SKM-1 treated with dmso at 0.1 percent for 144 hours (cell line): ENCODE measurements at regions not wholly inside any gene's neighbourhood (a gene's known extent, or its start where the extent isn't known, plus 50 kb on each side); places are given as distances from the start of the nearest gene placed in this dataset.

ENCODE experiments used
- DNase-seq: peaks from one replicate; lab custom pipeline; 2025; ENCODE audit not compliant: unreplicated experiment; lab: John Stamatoyannopoulos, UW

DNA sequence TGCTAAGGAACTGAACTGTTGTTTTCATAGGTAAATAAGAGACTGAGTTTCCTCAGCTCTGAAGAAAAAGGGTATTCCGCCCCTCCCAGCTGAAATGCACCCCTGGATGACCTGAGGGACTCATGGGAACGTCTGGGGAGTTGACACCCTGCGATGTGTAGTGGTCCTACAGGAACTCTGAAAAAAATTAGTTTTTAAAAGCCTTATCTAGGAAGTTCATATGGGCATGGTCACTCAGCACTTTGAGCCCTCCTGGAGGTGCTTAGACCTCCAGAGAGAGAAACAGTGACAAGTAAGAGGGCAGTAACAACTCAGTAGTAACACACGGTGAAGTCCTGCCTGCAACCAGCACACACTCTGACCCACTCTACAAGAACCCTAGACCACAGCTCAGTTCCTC, 91.2 kb upstream of the CNOT2 start:
- DNase-seq, result no peak

DNA sequence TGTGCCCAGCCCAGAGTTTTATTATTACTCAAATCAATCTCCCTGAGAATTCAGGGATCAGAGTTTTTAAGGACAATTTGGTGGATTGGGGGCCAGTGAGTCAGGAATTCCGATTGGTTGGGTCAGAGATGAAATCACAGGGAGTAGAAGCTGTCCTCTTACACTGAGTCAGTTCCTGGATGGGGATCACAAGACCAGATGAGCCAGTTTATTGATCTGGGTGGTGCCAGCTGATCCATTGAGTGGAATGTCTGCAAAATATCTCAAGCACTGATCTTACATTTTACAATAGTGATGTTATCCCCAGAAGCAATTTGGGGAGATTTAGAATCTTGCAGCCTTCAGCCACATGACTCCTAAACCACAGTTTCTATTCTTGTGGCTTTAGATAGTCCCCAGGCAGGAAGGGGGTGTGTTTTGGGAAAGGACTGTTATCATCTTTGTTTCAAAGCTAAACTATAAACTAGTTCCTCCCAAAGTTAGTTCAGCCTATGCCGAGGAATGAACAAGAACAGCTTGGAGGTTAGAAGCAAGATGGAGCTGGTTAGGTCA, 89.1 kb upstream of the CNOT2 start:
- DNase-seq, result no peak

- no peak for DNase-seq
Measured at GRCh38 chr12:70154960-70155589, 88.2 kb upstream of the CNOT2 start.

DNA sequence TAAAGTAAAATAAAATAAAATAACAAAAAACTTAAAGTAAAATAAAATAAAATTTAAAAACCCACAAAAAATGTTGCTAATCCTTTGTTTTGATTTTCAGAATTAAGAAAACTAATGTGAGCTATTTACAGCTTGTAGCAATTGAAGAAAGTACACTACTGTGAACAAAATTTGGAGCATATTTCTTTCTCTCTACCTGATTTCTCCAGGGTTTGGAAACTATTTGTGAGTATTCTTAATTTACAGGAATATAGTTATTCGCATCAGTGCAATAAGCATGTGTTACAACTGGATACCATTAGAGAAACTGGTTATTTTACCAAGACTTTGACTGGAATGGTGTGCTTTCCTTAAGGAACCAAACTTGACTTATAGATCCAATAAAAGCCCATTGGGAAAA, 86.1 kb upstream of the CNOT2 start:
- no peak for DNase-seq

- no peak for DNase-seq
Measured at GRCh38 chr12:70165450-70165849, 77.8 kb upstream of the CNOT2 start.

DNA sequence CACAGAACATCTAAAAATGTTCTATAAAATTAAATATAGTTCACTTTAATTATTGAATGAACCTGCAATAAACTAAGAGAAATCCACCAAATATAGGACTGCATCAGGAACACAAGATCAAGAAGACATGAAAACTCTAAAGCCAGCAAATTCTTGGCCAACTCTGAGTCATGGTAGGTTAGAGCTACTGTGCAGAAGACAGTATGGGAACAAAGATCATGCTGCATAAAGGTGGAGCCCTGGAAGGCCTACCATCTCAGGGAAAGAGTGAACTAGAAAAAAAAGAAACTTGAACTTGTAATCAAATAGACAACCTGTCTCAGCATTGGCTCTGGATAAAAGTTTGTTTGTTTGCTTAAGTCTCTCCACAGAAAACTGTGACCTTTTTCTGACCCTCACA, 66.9 kb upstream of the CNOT2 start:
- DNase-seq, result no peak

- DNase-seq, result no peak
Measured at GRCh38 chr12:70177631-70178030, 65.6 kb upstream of the CNOT2 start.

- DNase-seq, result no peak
Measured at GRCh38 chr12:70178038-70178437, 65.2 kb upstream of the CNOT2 start.

GRCh38 chr12:70180130-70180529, 63.1 kb upstream of the CNOT2 start:
- no peak for DNase-seq

DNA sequence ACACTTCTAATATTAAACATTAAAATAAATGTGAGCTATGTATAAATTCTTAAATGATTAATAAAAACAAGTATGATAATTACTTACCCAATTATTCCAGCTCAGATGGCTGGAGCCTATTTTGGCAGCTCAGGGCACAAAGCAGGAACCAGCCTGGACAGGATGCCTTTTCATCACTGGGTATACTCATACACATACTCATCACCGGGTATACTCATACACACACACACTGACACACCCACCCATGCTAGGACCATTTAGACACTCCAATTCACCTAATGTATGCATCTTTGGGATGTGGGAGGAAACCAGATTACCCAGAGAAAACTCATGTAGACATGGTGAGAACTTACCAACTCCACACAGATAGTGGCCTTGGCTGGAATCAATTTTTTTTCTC, 57.9 kb upstream of the CNOT2 start:
- no peak for DNase-seq

- DNase-seq, result no peak
Measured at GRCh38 chr12:70186436-70186835, 56.8 kb upstream of the CNOT2 start.

DNA sequence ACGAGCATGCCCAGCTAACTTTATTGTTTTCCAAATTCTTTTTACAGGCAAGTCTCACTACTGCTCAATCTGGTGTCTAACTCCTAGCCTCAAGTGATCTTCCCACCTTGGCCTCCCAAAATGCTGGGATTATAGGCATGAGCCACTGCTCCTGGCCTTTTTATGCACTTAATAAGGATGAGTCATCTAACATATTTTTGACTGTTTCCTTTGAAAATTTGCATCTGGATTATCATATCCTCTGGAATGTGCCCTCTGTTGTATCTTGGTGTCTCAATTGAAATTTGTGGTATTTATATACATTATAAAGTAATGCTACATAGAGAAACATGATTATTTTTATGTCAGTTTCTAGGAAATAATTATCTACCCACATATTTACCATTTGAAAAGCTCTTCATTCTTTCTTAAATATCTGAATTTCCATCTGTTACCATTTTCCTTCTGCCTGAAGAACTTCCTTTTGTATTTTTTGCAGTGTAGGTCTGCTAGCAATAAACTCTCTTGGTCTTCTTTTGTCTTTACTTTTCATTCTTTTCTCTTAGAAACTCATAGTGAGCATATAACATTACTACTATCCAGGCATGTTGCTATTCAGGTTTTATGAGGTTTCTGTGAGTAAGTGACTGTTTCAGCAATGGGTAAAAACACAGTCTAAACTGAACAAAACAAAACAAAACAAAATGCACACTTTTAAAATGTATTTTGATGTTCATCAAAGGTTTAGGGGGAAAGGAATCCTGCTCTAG, 52.8 kb upstream of the CNOT2 start:
- DNase-seq, result no peak
